GM23338 (cell line): ENCODE measurements at regions not wholly inside any gene's neighbourhood (a gene's known extent, or its start where the extent isn't known, plus 50 kb on each side); places are given as distances from the start of the nearest gene placed in this dataset.

Source experiments
- ATAC-seq: fragments of 200-7000 bp; cut with Tn5 transposase; 3 replicates; pipeline ENCODE4 v1.9.1; 2020
- DNase-seq: peaks from one replicate; pipeline ENCODE4 v3.0.0-alpha.2; 2015; ENCODE audit warnings: low spot score
- H2AFZ ChIP-seq: fragments of 200-600 bp; sonication (generic); 2 replicates; pipeline ENCODE4 v1.8.0; 2016; ENCODE audit warnings: antibody characterized with exemption, mild to moderate bottlenecking, moderate library complexity
- H3F3A ChIP-seq: fragments of 200-600 bp; sonication (generic); replicated peaks from 2 replicates; pipeline ENCODE4 v1.8.0; 2017; ENCODE audit warnings: antibody characterized with exemption, mixed run types, low read depth
- H3K27ac ChIP-seq: fragments of 200-600 bp; sonication (generic); 2 replicates; pipeline ENCODE4 v1.6.1; 2016; ENCODE audit warnings: low read depth
- H3K27me3 ChIP-seq: fragments of 200-600 bp; sonication (generic); 2 replicates; pipeline ENCODE4 v1.8.0; 2016; ENCODE audit warnings: mild to moderate bottlenecking, mixed run types, moderate library complexity; ENCODE audit not compliant: insufficient read depth
- H3K36me3 ChIP-seq: fragments of 200-600 bp; sonication (generic); 2 replicates; pipeline ENCODE4 v1.8.0; 2016; ENCODE audit warnings: mild to moderate bottlenecking; ENCODE audit not compliant: insufficient read depth
- H3K4me1 ChIP-seq: fragments of 200-600 bp; sonication (generic); 2 replicates; pipeline ENCODE4 v1.8.0; 2016; ENCODE audit warnings: mild to moderate bottlenecking, moderate library complexity; ENCODE audit not compliant: insufficient read depth
- H3K4me2 ChIP-seq: fragments of 200-600 bp; sonication (generic); 2 replicates; pipeline ENCODE4 v1.7.1; 2017; ENCODE audit warnings: mixed run types
- H3K4me3 ChIP-seq: fragments of 200-600 bp; sonication (generic); 2 replicates; pipeline ENCODE4 v1.6.1; 2016; ENCODE audit warnings: mixed run types
- H3K79me2 ChIP-seq: fragments of 200-600 bp; sonication (generic); replicated peaks from 2 replicates; pipeline ENCODE4 v1.8.0; 2017; ENCODE audit warnings: mild to moderate bottlenecking; ENCODE audit not compliant: insufficient read depth
- H3K9me2 ChIP-seq: fragments of 200-600 bp; sonication (generic); 2 replicates; pipeline ENCODE4 v1.8.0; 2017; ENCODE audit not compliant: insufficient read depth
- H4K20me1 ChIP-seq: fragments of 200-600 bp; sonication (generic); replicated peaks from 2 replicates; pipeline ENCODE4 v1.8.0; 2017; ENCODE audit warnings: mild to moderate bottlenecking; ENCODE audit not compliant: insufficient read depth
- H3K27ac Mint-ChIP-seq: 2 replicates; pipeline ENCODE4 v1.8.0; 2020; ENCODE audit warnings: inconsistent platforms, mild to moderate bottlenecking, moderate library complexity, mixed read lengths
- H3K27me3 Mint-ChIP-seq: 3 replicates; pipeline ENCODE4 v1.8.0; 2022; ENCODE audit warnings: low read depth, mild to moderate bottlenecking, moderate library complexity, mixed read lengths, inconsistent platforms; ENCODE audit not compliant: insufficient read depth, poor library complexity
- H3K36me3 Mint-ChIP-seq: 3 replicates; pipeline ENCODE4 v1.8.0; 2021; ENCODE audit warnings: low read depth, mild to moderate bottlenecking, inconsistent platforms, moderate library complexity, mixed read lengths
- H3K4me1 Mint-ChIP-seq: 3 replicates; pipeline ENCODE4 v1.8.0; 2020; ENCODE audit warnings: mild to moderate bottlenecking, inconsistent platforms, mixed read lengths
- H3K4me3 Mint-ChIP-seq: 3 replicates; pipeline ENCODE4 v1.8.0; 2021; ENCODE audit warnings: moderate library complexity, mild to moderate bottlenecking, inconsistent platforms, mixed read lengths
- H3K9me3 Mint-ChIP-seq: 3 replicates; pipeline ENCODE4 v1.8.0; 2020; ENCODE audit warnings: moderate library complexity, mild to moderate bottlenecking, inconsistent platforms, mixed read lengths
- CREB1 ChIP-seq: fragments of 250-450 bp; sonication (Bioruptor Pico); IDR thresholded peaks from 2 replicates; pipeline ENCODE4 v1.5.0; 2020; ENCODE audit warnings: low read depth, mild to moderate bottlenecking, moderate library complexity
- EZH2 ChIP-seq: fragments of 200-600 bp; sonication (generic); IDR thresholded peaks from one replicate; pipeline ENCODE4 v1.8.0; 2017; ENCODE audit warnings: antibody characterized with exemption, mild to moderate bottlenecking, low read depth; ENCODE audit not compliant: unreplicated experiment
- EZH2phosphoT487 ChIP-seq: fragments of 200-600 bp; sonication (generic); IDR thresholded peaks from one replicate; pipeline ENCODE4 v1.8.1; 2018; ENCODE audit warnings: antibody characterized with exemption; ENCODE audit not compliant: unreplicated experiment
- JUNB ChIP-seq: IDR thresholded peaks from one replicate; pipeline ENCODE4 v1.6.1; 2016; ENCODE audit warnings: antibody characterized with exemption; ENCODE audit not compliant: unreplicated experiment
- NANOG ChIP-seq: IDR thresholded peaks from 2 replicates; pipeline ENCODE4 v1.6.1; 2016; ENCODE audit warnings: antibody characterized with exemption, borderline replicate concordance
- POLR2AphosphoS5 ChIP-seq: IDR thresholded peaks from 2 replicates; pipeline ENCODE4 v1.6.1; 2016; ENCODE audit warnings: antibody characterized with exemption, low read depth
- STAT1 ChIP-seq: IDR thresholded peaks from one replicate; pipeline ENCODE4 v1.6.1; 2016; ENCODE audit warnings: antibody characterized with exemption; ENCODE audit not compliant: unreplicated experiment
- ZNF114 ChIP-seq: fragments of 250-450 bp; sonication (Bioruptor Pico); IDR thresholded peaks from 2 replicates; pipeline ENCODE4 v1.5.0; 2020; ENCODE audit warnings: mild to moderate bottlenecking, moderate library complexity
- ZNF331 ChIP-seq: fragments of 250-450 bp; sonication (Bioruptor Pico); IDR thresholded peaks from 2 replicates; pipeline ENCODE4 v1.5.0; 2020; ENCODE audit warnings: low read depth, mild to moderate bottlenecking, moderate library complexity
- TF ChIP-seq, protein P1 (sequence below), 2 experiments: fragments of 200-600 bp in 1 of 2; sonication (generic) in 1 of 2; conservative IDR thresholded peaks; 2 replicates each; pipeline versions ENCODE4 v1.5.1 to v1.6.1; 2016 to 2017; ENCODE audit warnings: antibody characterized with exemption in 2 of 2, low read depth in 2 of 2, mild to moderate bottlenecking in 2 of 2, moderate library complexity in 1 of 2
- TF ChIP-seq, protein P2 (sequence below): IDR thresholded peaks from one replicate; pipeline ENCODE4 v1.6.1; 2018; ENCODE audit warnings: antibody characterized with exemption; ENCODE audit not compliant: unreplicated experiment
- TF ChIP-seq, protein P3 (sequence below): IDR thresholded peaks from 2 replicates; pipeline ENCODE4 v1.6.1; 2016; ENCODE audit warnings: antibody characterized with exemption
- TF ChIP-seq, protein P4 (sequence below): fragments of 250-450 bp; sonication (Bioruptor Pico); IDR thresholded peaks from 2 replicates; pipeline ENCODE4 v1.5.0; 2020; ENCODE audit warnings: mild to moderate bottlenecking, moderate library complexity

DNA sequence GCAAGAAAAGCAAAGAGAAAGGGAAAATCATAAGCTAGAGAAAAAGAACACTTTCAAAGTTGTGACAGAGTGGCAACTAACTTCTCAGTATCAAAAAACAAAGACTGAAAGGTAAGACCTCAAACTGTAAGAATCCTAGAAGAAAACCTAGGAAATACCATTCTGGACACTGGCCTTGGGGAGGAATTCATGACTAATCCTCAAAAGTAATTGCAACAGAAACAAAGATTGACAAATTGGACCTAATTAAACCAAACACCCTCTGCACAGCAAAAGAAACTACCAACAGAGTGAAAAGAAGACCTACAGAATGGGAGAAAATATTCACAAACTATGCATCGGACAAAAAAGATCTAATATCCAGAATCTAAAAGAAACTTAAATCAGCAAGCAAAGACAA is 79.1 kb downstream of the FEM1C start:
- H3K27ac Mint-ChIP-seq, result no peak overlapping the region
- H3K4me2 ChIP-seq, result no peak overlapping the region
- DNase-seq (no peak), ATAC-seq (no peak)
- H3K36me3 ChIP-seq, result no peaks in the 10 kb centered on the region
- H3K9me2 ChIP-seq, result 0 out of 2 replicates have a peak, but pooled peaks cover 17% of the 10 kb centered on the region
- no peaks in the 10 kb centered on the region; the same call in 1 of the 2 replicates for H3K4me1 ChIP-seq
- no peak overlapping the region for H3K27ac ChIP-seq
- no peak overlapping the region for H2AFZ ChIP-seq
- no peak overlapping the region for H3K4me3 Mint-ChIP-seq
- no peaks in the 10 kb centered on the region for H3K4me1 Mint-ChIP-seq
- no peak overlapping the region for H3K4me3 ChIP-seq
- peaks cover 1% of the 10 kb centered on the region for H3K27me3 Mint-ChIP-seq
- no peaks in the 10 kb centered on the region for H3K27me3 ChIP-seq
- H3K79me2 ChIP-seq, result no peaks in the 10 kb centered on the region
- no peaks in the 10 kb centered on the region for H4K20me1 ChIP-seq
- H3K36me3 Mint-ChIP-seq, result no peaks in the 10 kb centered on the region
- H3F3A ChIP-seq, result no peaks in the 10 kb centered on the region
- TF ChIP-seq, protein P1, sequence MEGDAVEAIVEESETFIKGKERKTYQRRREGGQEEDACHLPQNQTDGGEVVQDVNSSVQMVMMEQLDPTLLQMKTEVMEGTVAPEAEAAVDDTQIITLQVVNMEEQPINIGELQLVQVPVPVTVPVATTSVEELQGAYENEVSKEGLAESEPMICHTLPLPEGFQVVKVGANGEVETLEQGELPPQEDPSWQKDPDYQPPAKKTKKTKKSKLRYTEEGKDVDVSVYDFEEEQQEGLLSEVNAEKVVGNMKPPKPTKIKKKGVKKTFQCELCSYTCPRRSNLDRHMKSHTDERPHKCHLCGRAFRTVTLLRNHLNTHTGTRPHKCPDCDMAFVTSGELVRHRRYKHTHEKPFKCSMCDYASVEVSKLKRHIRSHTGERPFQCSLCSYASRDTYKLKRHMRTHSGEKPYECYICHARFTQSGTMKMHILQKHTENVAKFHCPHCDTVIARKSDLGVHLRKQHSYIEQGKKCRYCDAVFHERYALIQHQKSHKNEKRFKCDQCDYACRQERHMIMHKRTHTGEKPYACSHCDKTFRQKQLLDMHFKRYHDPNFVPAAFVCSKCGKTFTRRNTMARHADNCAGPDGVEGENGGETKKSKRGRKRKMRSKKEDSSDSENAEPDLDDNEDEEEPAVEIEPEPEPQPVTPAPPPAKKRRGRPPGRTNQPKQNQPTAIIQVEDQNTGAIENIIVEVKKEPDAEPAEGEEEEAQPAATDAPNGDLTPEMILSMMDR (conservative IDR thresholded peaks at IDR 0.05; ENCODE audit: low read depth in 2 of 2), result no peak
- TF ChIP-seq STAT1 (no peak), ZNF114 (CRISPR knock-in tag) (no peak), ZNF331 (CRISPR knock-in tag) (no peak), NANOG (no peak), EZH2phosphoT487 (no peak), EZH2 (no peak), CREB1 (CRISPR knock-in tag) (no peak), JUNB (no peak), POLR2AphosphoS5 (no peak)
- TF ChIP-seq, protein P2, sequence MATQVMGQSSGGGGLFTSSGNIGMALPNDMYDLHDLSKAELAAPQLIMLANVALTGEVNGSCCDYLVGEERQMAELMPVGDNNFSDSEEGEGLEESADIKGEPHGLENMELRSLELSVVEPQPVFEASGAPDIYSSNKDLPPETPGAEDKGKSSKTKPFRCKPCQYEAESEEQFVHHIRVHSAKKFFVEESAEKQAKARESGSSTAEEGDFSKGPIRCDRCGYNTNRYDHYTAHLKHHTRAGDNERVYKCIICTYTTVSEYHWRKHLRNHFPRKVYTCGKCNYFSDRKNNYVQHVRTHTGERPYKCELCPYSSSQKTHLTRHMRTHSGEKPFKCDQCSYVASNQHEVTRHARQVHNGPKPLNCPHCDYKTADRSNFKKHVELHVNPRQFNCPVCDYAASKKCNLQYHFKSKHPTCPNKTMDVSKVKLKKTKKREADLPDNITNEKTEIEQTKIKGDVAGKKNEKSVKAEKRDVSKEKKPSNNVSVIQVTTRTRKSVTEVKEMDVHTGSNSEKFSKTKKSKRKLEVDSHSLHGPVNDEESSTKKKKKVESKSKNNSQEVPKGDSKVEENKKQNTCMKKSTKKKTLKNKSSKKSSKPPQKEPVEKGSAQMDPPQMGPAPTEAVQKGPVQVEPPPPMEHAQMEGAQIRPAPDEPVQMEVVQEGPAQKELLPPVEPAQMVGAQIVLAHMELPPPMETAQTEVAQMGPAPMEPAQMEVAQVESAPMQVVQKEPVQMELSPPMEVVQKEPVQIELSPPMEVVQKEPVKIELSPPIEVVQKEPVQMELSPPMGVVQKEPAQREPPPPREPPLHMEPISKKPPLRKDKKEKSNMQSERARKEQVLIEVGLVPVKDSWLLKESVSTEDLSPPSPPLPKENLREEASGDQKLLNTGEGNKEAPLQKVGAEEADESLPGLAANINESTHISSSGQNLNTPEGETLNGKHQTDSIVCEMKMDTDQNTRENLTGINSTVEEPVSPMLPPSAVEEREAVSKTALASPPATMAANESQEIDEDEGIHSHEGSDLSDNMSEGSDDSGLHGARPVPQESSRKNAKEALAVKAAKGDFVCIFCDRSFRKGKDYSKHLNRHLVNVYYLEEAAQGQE, result no peak
- TF ChIP-seq, protein P3, sequence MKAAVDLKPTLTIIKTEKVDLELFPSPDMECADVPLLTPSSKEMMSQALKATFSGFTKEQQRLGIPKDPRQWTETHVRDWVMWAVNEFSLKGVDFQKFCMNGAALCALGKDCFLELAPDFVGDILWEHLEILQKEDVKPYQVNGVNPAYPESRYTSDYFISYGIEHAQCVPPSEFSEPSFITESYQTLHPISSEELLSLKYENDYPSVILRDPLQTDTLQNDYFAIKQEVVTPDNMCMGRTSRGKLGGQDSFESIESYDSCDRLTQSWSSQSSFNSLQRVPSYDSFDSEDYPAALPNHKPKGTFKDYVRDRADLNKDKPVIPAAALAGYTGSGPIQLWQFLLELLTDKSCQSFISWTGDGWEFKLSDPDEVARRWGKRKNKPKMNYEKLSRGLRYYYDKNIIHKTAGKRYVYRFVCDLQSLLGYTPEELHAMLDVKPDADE, result no peak
- TF ChIP-seq, protein P4, sequence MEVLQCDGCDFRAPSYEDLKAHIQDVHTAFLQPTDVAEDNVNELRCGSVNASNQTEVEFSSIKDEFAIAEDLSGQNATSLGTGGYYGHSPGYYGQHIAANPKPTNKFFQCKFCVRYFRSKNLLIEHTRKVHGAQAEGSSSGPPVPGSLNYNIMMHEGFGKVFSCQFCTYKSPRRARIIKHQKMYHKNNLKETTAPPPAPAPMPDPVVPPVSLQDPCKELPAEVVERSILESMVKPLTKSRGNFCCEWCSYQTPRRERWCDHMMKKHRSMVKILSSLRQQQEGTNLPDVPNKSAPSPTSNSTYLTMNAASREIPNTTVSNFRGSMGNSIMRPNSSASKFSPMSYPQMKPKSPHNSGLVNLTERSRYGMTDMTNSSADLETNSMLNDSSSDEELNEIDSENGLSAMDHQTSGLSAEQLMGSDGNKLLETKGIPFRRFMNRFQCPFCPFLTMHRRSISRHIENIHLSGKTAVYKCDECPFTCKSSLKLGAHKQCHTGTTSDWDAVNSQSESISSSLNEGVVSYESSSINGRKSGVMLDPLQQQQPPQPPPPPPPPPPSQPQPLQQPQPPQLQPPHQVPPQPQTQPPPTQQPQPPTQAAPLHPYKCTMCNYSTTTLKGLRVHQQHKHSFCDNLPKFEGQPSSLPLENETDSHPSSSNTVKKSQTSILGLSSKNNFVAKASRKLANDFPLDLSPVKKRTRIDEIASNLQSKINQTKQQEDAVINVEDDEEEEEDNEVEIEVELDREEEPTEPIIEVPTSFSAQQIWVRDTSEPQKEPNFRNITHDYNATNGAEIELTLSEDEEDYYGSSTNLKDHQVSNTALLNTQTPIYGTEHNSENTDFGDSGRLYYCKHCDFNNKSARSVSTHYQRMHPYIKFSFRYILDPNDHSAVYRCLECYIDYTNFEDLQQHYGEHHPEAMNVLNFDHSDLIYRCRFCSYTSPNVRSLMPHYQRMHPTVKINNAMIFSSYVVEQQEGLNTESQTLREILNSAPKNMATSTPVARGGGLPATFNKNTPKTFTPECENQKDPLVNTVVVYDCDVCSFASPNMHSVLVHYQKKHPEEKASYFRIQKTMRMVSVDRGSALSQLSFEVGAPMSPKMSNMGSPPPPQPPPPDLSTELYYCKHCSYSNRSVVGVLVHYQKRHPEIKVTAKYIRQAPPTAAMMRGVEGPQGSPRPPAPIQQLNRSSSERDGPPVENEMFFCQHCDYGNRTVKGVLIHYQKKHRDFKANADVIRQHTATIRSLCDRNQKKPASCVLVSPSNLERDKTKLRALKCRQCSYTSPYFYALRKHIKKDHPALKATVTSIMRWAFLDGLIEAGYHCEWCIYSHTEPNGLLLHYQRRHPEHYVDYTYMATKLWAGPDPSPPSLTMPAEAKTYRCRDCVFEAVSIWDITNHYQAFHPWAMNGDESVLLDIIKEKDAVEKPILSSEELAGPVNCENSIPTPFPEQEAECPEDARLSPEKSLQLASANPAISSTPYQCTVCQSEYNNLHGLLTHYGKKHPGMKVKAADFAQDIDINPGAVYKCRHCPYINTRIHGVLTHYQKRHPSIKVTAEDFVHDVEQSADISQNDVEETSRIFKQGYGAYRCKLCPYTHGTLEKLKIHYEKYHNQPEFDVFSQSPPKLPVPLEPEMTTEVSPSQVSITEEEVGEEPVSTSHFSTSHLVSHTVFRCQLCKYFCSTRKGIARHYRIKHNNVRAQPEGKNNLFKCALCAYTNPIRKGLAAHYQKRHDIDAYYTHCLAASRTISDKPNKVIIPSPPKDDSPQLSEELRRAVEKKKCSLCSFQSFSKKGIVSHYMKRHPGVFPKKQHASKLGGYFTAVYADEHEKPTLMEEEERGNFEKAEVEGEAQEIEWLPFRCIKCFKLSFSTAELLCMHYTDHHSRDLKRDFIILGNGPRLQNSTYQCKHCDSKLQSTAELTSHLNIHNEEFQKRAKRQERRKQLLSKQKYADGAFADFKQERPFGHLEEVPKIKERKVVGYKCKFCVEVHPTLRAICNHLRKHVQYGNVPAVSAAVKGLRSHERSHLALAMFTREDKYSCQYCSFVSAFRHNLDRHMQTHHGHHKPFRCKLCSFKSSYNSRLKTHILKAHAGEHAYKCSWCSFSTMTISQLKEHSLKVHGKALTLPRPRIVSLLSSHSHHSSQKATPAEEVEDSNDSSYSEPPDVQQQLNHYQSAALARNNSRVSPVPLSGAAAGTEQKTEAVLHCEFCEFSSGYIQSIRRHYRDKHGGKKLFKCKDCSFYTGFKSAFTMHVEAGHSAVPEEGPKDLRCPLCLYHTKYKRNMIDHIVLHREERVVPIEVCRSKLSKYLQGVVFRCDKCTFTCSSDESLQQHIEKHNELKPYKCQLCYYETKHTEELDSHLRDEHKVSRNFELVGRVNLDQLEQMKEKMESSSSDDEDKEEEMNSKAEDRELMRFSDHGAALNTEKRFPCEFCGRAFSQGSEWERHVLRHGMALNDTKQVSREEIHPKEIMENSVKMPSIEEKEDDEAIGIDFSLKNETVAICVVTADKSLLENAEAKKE (CRISPR knock-in tag), result no peak
- no peaks in the 10 kb centered on the region for H3K9me3 Mint-ChIP-seq
